Esophagus muscularis mucosa (tissue), 4 donors: ENCODE measurements at regions not wholly inside any gene's neighbourhood (a gene's known extent, or its start where the extent isn't known, plus 50 kb on each side); places are given as distances from the start of the nearest gene placed in this dataset.

Source experiments
- CTCF ChIP-seq, 3 experiments: fragments of 200-600 bp in 2 of 3; fragments of 450-650 bp in 1 of 3; sonication (generic) in 2 of 3; IDR thresholded peaks; one replicate each; pipeline ENCODE4 v1.5.1; 2017 to 2019; ENCODE audit warnings: antibody characterized with exemption in 3 of 3, mild to moderate bottlenecking in 2 of 3, moderate library complexity in 1 of 3
- EP300 ChIP-seq: sonication (generic); formaldehyde crosslinking; IDR thresholded peaks from one replicate; pipeline ENCODE4 v1.6.1; 2017; ENCODE audit warnings: antibody characterized with exemption
- POLR2A ChIP-seq: fragments of 450-650 bp; IDR thresholded peaks from one replicate; pipeline ENCODE4 v1.6.1; 2017; ENCODE audit warnings: antibody characterized with exemption, moderate library complexity, mild to moderate bottlenecking, low read depth

DNA sequence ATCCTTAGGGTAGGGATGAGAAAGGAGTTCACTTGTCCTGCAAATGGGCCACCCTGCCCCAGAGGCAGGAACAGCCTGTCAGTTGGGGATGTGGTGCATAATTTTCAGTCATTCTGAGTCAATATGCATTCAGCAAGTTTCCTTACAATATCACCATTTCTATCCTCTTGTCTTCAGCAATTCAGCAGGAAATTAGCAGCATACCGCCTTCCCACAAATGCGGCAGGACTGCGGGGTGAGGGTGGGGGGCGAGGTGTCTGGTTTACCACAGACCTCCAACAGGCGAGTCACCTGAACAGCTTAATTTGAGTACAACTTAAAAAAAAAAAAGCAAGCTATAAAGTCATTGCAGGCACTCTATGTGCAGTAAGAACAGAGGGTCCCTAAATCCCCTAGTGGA is 126.8 kb downstream of the MAP3K7 start:
- TF ChIP-seq CTCF (IDR thresholded peaks at IDR 0.05) (no peak), POLR2A (no peak), EP300 (no peak)
